IMR-90 (cell line): ENCODE measurements at regions not wholly inside any gene's neighbourhood (a gene's known extent, or its start where the extent isn't known, plus 50 kb on each side); places are given as distances from the start of the nearest gene placed in this dataset.

ENCODE experiments used
- BHLHE40 ChIP-seq: fragments of 150-350 bp; IDR thresholded peaks from 2 replicates; pipeline ENCODE4 v1.6.1; 2016; ENCODE audit warnings: mild to moderate bottlenecking, low read depth, low read length
- CEBPB ChIP-seq: IDR thresholded peaks from 2 replicates; pipeline ENCODE4 v1.6.1; 2012; ENCODE audit warnings: low read depth, low read length, improper control_type of control experiment
- MXI1 ChIP-seq: IDR thresholded peaks from 2 replicates; pipeline ENCODE4 v1.6.1; 2012; ENCODE audit warnings: low read depth, mild to moderate bottlenecking, low read length, moderate library complexity, borderline replicate concordance
- RCOR1 ChIP-seq: IDR thresholded peaks from 2 replicates; pipeline ENCODE4 v1.6.1; 2012; ENCODE audit warnings: mild to moderate bottlenecking, low read length, improper control_type of control experiment; ENCODE audit not compliant: insufficient replicate concordance
- SMC3 ChIP-seq: fragments of 150-350 bp; IDR thresholded peaks from 2 replicates; pipeline ENCODE4 v1.6.1; 2016; ENCODE audit warnings: low read depth, mild to moderate bottlenecking, antibody characterized with exemption, low read length, moderate library complexity
- TF ChIP-seq, protein P1 (sequence below): conservative IDR thresholded peaks from 2 replicates; pipeline ENCODE4 v1.5.1; 2012; ENCODE audit warnings: mild to moderate bottlenecking, low read depth, low read length, improper control_type of control experiment

DNA sequence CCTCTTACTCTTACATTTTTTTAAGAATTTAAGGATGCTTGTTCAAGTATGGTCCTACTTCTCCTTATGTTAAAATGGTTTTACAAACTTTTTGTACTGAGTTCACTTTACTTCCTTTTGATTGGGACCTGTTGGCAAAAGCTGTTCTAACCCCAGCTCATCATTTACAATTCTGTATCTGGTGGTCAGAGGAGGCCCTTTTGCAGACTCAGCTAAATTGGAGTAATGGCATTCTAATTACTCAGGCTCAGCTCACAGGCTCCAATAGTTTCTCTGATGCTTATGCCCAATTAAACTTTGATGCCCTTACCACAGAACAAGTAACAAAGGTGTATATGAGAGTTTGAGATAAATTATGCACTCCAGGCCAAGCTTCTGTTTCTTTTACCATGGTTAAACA is 1632.0 kb downstream of the UQCRFS1 start:
- TF ChIP-seq RCOR1 (no peak), MXI1 (no peak), SMC3 (no peak), BHLHE40 (no peak), CEBPB (no peak)
- TF ChIP-seq, protein P1, sequence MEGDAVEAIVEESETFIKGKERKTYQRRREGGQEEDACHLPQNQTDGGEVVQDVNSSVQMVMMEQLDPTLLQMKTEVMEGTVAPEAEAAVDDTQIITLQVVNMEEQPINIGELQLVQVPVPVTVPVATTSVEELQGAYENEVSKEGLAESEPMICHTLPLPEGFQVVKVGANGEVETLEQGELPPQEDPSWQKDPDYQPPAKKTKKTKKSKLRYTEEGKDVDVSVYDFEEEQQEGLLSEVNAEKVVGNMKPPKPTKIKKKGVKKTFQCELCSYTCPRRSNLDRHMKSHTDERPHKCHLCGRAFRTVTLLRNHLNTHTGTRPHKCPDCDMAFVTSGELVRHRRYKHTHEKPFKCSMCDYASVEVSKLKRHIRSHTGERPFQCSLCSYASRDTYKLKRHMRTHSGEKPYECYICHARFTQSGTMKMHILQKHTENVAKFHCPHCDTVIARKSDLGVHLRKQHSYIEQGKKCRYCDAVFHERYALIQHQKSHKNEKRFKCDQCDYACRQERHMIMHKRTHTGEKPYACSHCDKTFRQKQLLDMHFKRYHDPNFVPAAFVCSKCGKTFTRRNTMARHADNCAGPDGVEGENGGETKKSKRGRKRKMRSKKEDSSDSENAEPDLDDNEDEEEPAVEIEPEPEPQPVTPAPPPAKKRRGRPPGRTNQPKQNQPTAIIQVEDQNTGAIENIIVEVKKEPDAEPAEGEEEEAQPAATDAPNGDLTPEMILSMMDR: no peak
